ENCODE measurements at regions not wholly inside any gene's neighbourhood (a gene's known extent, or its start where the extent isn't known, plus 50 kb on each side); places are given as distances from the start of the nearest gene placed in this dataset.

- DNase-seq (ENCODE audit: missing footprints), result no peak
- intact Hi-C loops (cut with DNase I), result loop anchor here (5.0 kb wide), 1 partner anchor 522 kb away; no protein-coding TSS in a partner anchor
- no peak for ATAC-seq
Observed at GRCh38 chr2:158013891-158014290, 87.8 kb upstream of the UPP2 start.

- intact Hi-C loops (cut with DNase I), result loop anchor here (2.0 to 5.0 kb wide), 2 partner anchors 234 to 519 kb away; no protein-coding TSS in a partner anchor
- ATAC-seq (no peak), DNase-seq (ENCODE audit: missing footprints) (no peak)
Observed at GRCh38 chr2:158011055-158011771, 90.5 kb upstream of the UPP2 start.

GRCh38 chr2:158009399-158009798 is 92.3 kb upstream of the UPP2 start:
- intact Hi-C loops (cut with DNase I), result no loop called here

GRCh38 chr2:158006961-158007719 is 94.5 kb upstream of the UPP2 start:
- intact Hi-C loops (cut with DNase I), result no loop called here
- no peak for ATAC-seq

More at GRCh38 chr2:158009399-158009798, 92.3 kb upstream of the UPP2 start:
- DNase-seq (ENCODE audit: missing footprints) (no peak), ATAC-seq (peak; percentile 49)

GRCh38 chr2:158004126-158004764 is 97.4 kb upstream of the UPP2 start:
- ATAC-seq, result no peak
- no peak for DNase-seq (ENCODE audit: missing footprints)
- intact Hi-C loops (cut with DNase I), result no loop called here

More at GRCh38 chr2:158006961-158007719, 94.5 kb upstream of the UPP2 start:
- no peak for DNase-seq (ENCODE audit: missing footprints)

- ATAC-seq (no peak), DNase-seq (ENCODE audit: missing footprints) (no peak)
- intact Hi-C loops (cut with DNase I), result no loop called here
Observed at GRCh38 chr2:158002079-158002478, 99.6 kb upstream of the UPP2 start.

- no peak for DNase-seq (ENCODE audit: missing footprints)
- intact Hi-C loops (cut with DNase I), result no loop called here
Observed at GRCh38 chr2:157996799-157997198, 104.9 kb upstream of the UPP2 start.

GRCh38 chr2:157995117-157995516 is 106.6 kb upstream of the UPP2 start:
- no peak for DNase-seq (ENCODE audit: missing footprints)
- no peak for ATAC-seq
- intact Hi-C loops (cut with DNase I), result no loop called here

More at GRCh38 chr2:157996799-157997198, 104.9 kb upstream of the UPP2 start:
- ATAC-seq, result no peak

- DNase-seq (ENCODE audit: missing footprints) (no peak), ATAC-seq (no peak)
- intact Hi-C loops (cut with DNase I), result no loop called here
Observed at GRCh38 chr2:157991932-157992331, 109.7 kb upstream of the UPP2 start.

- DNase-seq (ENCODE audit: missing footprints) (no peak), ATAC-seq (no peak)
- intact Hi-C loops (cut with DNase I), result no loop called here
Observed at GRCh38 chr2:157990173-157990572, 111.5 kb upstream of the UPP2 start.

- no peak for ATAC-seq
- DNase-seq (ENCODE audit: missing footprints), result no peak
- intact Hi-C loops (cut with DNase I), result no loop called here
Observed at GRCh38 chr2:157989227-157989626, 112.4 kb upstream of the UPP2 start.

- intact Hi-C loops (cut with DNase I), result no loop called here
- ATAC-seq (no peak), DNase-seq (ENCODE audit: missing footprints) (no peak)
Observed at GRCh38 chr2:157986761-157987160, 110.6 kb upstream of the ACVR1 start.

GRCh38 chr2:157984866-157985265 is 108.7 kb upstream of the ACVR1 start:
- no peak for DNase-seq (ENCODE audit: missing footprints)
- intact Hi-C loops (cut with DNase I), result no loop called here
- no peak for ATAC-seq

GRCh38 chr2:157980020-157980419 is 103.9 kb upstream of the ACVR1 start:
- ATAC-seq, result no peak
- intact Hi-C loops (cut with DNase I), result no loop called here
- no peak for DNase-seq (ENCODE audit: missing footprints)

- DNase-seq (ENCODE audit: missing footprints) (no peak), ATAC-seq (no peak)
- intact Hi-C loops (cut with DNase I), result no loop called here
Observed at GRCh38 chr2:157971702-157972101, 95.6 kb upstream of the ACVR1 start.

- no peak for ATAC-seq
Observed at GRCh38 chr2:157967856-157968255, 91.7 kb upstream of the ACVR1 start.

GRCh38 chr2:157959249-157959648 is 83.1 kb upstream of the ACVR1 start:
- intact Hi-C loops (cut with DNase I), result no loop called here
- no peak for ATAC-seq
- DNase-seq (ENCODE audit: missing footprints), result no peak

More at GRCh38 chr2:157967856-157968255, 91.7 kb upstream of the ACVR1 start:
- intact Hi-C loops (cut with DNase I), result no loop called here
- no peak for DNase-seq (ENCODE audit: missing footprints)

GRCh38 chr2:157957596-157957995 is 81.5 kb upstream of the ACVR1 start:
- intact Hi-C loops (cut with DNase I), result no loop called here
- no peak for ATAC-seq
- DNase-seq (ENCODE audit: missing footprints), result no peak

GRCh38 chr2:157952558-157952957 is 76.4 kb upstream of the ACVR1 start:
- no peak for ATAC-seq
- intact Hi-C loops (cut with DNase I), result no loop called here
- no peak for DNase-seq (ENCODE audit: missing footprints)

GRCh38 chr2:157948856-157949255 is 72.7 kb upstream of the ACVR1 start:
- DNase-seq (ENCODE audit: missing footprints) (no peak), ATAC-seq (no peak)
- intact Hi-C loops (cut with DNase I), result no loop called here
